HG02840 (cell line): ENCODE measurements at regions not wholly inside any gene's neighbourhood (a gene's known extent, or its start where the extent isn't known, plus 50 kb on each side); places are given as distances from the start of the nearest gene placed in this dataset.

Experiments
- ATAC-seq: cut with Tn5 transposase; IDR thresholded peaks from one replicate; pipeline ENCODE4 v1.9.1; 2021; ENCODE audit warnings: mild to moderate bottlenecking, moderate library complexity, moderate number of reproducible peaks; ENCODE audit not compliant: unreplicated experiment, low FRiP score

DNA sequence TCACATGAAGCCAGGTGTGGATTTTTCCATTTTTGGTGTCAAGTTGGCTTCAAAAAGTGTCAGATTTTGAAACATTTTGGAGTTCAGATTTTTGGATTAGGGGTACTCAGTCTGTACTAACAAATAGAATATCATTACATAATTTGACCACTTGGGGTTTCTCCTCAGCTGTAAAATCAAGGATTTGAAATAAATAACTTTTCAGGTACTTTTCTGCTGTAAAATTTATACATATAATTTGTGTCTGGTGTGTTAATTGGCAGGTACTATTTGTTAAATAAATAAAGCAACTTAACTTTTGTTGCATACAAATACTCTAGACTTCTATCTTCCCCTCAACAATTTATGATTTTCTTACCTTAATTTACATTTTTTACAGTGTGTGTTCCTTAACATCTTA, 234.1 kb upstream of the PRICKLE1 start:
- no peak for ATAC-seq

DNA sequence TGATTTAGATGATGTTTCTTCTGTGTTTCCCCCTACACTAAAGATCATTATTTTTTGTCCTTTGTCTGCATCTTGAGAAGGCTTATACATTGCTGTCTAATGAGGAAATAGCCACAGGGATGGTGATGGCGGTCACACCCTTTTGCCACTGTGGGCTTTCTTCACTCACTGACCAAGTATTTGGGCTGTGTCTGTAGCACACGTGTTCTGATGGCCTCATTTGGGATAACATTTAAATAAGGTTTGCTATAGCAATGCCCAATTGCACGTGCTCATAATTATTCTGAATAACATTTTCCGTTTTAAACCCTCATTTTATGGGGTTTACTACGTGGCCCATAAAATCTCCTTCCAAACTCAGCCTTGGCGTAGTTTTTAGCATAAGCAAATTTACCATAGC, 230.3 kb upstream of the PRICKLE1 start:
- ATAC-seq, result no peak

DNA sequence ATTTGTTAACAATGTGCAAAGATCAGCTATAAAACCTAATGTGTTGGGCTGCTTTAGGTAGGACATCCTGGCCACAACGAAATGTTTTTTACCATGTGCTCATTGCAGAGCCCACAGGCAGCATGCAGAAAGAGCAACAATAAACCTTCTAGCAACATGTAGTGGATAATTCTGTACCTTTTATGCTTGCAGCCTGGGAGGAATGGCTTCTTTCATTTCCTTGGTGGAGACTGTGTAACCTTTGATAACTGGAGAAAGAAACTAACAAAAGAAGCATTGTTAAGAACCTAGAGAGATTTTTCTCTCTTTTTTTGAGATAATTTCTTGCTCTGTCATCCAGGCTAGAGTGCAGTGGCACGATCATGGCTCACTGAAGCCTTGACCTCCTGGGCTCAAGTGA, 225.5 kb upstream of the PRICKLE1 start:
- ATAC-seq, result no peak

DNA sequence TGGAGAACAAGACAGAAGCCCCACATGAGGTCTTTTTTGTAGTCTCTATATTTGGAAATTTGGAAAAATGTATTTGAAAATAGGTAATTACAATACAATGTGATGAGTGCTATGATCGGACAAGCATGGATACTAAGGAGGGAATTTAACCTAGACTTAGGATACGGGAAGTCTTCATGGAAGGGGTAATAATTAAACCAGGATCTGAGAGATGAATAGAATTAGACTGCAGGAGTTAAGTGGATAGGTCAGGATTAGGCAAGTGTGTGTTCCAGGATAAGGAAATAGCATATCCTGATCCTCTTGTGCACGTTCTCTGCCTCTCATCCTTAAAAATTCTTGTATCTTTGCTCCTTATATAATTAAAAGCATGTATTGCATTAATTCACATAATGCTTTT, 223.3 kb upstream of the PRICKLE1 start:
- ATAC-seq, result no peak

DNA sequence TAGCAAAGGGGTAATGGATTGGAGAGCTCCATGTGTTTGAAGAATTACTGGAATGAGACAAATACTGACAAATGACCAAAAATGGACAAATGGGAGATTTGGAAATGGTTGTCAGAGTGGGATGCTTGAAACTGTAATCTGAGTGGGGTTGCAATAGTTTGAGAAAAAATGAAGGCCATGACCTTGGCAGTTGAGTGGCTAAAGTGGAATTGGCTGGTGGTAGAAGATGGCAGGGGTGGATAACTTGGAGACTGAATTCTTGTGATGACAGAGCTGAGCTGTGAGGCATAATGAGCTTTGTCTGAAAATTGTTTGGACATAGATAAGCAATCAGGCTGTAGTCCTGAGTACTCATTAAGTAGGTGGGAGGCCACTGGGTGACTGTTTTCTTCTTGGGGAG, 222.5 kb upstream of the PRICKLE1 start:
- no peak for ATAC-seq

DNA sequence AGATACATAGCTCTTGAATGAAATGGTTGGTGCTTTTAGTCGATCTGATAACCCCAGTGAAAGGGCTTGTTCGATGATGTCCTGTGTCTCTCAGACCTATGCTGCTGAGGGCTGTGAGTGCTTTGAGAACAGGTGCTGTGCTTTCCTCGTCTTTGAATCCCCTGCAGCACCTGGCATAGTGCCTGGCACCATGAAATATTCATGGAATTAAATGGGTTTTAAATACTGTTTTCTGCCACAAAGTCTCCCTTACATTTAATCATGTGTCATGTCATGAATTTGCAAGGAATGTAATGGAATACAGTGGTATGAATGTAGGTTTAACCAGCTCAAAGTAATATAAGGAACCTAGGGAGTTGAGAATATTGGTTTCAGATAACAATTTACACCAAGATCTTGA, 220.5 kb upstream of the PRICKLE1 start:
- ATAC-seq, result no peak

DNA sequence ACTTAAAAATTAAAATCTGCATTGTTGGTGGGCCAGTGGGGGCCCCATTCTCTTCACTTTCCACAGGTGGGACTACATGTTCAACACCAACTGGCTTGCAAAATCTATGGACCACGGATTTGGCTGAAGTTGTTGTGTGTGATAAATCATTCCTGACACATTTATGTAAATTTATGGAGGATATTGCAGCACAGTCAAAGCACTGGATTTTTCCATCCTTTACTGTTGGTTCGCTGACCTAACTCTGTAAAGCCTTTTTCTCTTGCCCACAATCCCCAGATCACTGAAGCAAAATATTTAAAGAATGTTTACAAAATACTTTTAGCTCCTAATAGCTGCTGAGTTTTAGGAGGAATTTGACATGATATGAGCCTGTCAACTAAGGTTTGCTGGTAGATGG, 219.7 kb upstream of the PRICKLE1 start:
- no peak for ATAC-seq

DNA sequence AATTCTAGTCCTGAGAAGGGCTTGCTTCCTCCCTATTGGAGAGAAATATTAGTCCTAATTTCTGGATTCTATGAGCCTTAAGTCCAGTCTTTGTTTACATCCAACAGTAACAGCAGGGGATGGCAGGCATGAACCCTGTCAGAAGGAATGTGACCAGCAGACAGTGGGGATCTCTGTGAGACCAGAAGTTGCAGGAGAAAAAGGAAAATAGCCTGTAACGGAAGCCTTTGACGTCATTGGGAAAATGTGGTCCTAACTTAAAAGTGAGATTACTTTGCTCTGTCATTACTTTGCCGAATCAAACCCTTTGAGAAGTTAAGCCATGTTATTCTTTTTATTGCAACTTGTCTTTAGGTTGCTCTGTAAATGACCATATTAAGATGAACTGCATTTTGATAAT, 218.2 kb upstream of the PRICKLE1 start:
- no peak for ATAC-seq

DNA sequence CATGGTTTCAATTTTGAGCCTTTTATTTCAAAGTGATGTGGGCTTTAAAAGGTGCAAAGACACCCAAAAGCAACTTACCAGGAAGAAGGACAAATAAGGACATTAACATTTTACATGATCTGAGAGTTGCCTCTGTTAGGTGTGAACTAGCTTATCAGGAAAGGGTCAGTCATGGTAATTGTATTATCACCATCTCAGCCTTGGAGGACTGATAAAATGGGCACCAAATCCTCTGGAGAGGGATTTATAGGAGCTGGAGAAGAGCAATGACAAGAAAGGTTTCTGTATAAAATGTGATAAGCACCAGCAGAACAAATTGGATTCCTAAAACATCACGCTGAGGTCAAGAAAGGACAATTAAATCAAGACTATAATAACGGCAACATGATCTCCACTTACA, 217.7 kb upstream of the PRICKLE1 start:
- ATAC-seq, result no peak

DNA sequence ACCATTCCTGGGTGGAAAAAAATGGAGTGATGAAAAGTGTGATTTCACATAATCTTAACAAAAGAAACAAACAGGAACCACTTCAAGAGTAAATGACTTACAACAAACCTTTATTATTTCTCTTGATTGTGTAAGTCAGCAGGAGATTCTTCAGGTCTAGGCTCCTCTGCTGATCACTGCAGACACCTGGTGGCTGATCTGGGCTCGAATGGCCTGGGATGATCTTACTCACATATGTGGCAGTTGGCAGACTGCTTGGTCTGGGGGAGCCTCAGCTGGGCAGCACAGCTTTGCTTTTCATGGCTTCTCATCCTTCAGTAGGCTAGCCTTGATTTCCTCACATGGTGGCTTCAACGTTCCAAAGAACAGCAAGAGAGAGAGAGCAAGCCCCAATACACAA, 215.4 kb upstream of the PRICKLE1 start:
- ATAC-seq, result no peak

DNA sequence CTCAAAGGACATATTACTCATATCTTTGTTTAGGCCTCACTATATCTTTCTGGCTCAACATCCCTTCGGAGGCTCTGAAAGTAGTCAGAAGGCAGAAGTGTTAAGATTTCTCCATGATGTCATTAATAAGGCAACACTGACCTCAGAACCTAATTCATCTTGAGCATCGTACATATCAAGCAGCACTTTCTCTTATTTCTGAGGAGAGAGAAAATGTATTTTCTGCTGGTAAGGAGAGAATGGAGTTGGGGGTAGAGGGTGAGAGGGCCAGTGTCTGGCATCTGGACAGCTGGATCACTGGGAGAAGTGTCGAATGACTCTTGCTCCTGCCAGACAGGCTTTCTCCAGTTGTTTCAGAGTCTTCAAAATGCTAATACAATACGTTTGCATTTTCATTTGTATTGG, 213.2 kb upstream of the PRICKLE1 start:
- ATAC-seq, result no peak

DNA sequence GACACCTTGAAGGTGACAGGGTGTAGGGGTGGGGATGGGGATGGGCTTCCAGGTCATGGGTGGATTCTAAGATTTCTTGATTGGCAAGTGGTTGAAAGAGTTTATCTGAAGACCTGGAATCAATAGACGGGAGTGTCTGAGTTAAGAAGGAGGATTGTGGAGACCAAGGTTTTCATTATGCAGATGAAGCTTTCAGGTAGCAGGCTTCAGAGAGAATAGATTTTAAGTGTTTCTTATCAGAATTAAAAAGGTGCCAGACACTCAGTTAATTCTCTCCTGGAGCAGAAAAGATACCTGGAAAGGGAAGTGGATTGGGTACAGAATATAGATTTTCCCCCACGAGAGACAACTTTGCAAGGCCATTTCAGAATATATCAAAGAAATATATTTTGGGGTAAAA, 211.7 kb upstream of the PRICKLE1 start:
- ATAC-seq, result no peak

DNA sequence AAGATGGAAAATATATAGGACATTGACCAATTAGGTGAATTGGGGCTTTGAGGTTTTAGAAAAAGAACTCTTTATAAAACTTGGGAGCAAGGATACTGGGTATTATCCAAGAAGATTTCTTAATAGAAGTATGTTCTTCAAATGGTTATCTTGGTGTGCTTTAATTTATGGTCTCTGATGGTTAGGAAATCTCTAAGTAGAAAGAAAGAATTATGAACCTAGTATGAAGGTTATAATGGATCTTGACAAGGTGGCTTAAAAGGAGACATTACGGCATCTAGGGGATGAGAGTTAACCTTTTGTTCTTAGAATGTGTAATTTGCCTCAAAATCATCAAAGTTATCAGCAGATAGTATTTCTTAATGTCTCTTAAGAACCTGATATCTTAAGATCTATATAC, 210.4 kb upstream of the PRICKLE1 start:
- no peak for ATAC-seq

DNA sequence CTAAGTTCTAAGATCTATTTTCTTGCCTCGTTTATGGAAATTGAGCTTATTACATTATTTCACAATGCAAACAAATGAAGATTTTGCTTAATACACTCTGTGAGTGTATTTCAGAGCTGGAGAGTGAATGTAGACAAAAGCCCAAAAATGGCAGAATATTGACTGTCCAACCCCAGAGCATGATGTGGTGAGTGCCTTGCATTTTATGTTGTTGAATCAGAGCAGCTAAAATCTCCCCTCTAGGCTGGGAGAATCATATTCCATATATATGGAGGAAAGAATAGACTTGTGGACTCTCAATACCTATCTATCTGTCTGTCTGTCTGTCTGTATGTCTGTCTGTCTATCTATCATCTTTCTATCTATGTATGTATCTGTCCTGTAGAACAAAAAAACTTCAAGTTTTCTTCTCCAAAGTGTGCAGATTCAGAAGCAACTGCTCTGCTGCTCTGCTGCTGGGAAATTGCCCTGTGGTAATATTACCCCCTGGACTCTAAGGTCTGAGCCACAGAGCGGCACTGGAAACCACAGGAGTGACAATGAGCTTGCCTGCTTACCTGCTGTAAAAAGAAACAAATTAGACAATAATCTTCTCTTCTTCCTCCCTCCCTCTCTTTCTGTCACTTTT, 209.4 kb upstream of the PRICKLE1 start:
- no peak for ATAC-seq

DNA sequence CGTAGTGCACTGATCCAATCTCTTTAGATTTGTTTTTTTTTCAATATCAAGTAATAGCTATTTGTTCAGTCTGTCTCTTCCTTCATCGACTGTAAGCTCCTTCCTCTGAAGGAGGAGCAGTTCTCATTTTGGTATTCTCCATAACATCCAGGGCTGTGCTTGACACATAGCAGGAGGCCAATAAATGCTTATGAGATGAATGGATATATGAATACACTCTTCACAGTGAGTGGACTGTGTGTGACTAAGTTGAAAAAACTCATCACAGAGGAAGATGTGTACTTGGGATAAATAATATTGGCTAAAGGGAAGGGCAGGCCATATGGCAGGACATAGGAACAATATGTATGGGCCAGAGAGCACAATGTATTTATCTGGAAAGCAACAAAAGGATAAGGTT, 205.3 kb upstream of the PRICKLE1 start:
- no peak for ATAC-seq

DNA sequence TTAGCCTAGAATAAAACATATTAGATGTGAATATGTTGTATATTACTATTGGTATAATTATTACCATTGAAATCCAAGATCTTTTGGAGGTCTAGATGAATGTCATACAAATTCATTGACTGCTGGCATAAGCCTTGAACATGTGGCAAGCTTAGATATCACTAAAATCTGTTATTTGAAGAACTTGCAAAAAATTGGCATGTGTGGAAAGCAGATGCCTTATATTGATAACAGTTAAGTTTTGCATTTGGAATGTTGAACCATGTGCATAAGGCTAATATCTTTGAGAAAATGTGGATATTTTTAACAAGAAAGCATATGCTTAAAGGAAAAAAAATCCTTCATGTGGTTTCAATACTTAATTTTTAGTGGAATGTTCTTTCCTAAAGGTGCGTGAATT, 203.6 kb upstream of the PRICKLE1 start:
- ATAC-seq, result no peak

DNA sequence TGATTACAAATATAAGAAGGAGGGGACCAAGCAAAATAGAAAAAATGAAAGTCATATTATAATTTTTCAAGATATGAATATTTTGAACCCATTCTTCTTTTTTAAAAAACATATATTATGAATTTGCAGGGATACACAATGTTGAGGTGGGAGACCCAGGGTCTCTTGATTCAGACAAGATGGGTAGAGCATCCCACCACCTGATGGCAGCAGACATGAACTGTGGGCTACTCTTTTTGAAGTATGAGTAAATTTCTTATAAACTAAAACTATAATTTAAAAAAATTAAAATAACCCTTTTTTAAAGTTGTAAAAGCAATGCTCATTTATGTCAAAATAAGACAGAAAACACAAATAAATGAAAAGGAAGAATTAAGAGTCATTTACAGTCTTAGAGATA, 202.7 kb upstream of the PRICKLE1 start:
- no peak for ATAC-seq

DNA sequence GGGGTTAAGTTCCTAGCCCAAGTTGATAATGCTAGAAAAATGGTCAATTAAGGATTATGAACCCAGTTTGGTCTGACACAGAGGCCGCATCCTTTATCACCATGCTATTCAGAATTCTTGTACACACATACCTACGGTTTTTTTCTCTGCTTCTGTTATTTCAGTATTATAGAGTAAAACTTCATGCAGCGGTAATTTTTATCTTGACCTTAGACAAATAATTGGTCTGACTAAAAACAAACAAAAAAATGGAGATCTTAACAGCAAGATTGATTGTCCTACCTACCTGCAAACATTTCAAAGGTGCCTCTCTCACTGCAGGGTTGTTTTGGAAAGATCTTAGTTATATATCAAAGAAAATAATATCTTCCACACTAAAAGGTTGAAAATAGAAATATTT, 201.9 kb upstream of the PRICKLE1 start:
- ATAC-seq, result no peak

DNA sequence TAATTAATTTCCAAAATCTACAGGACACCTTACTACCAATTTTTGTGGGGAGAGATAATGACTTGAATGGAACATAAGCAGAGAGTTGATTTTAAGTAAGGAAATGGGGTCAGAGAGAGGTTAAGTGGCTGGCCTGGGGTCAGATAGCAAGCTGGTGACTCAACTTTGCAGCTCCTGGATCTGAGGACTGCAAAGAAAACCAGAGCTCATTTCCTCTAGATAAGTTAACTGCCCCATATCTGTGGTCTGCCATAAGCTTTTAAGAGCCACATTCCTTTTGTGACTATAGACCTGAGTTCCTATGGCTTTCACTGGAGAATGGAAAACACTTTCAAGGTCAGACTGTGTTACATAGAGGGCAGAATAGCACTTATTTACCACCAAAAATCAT, 201.2 kb upstream of the PRICKLE1 start:
- no peak for ATAC-seq

DNA sequence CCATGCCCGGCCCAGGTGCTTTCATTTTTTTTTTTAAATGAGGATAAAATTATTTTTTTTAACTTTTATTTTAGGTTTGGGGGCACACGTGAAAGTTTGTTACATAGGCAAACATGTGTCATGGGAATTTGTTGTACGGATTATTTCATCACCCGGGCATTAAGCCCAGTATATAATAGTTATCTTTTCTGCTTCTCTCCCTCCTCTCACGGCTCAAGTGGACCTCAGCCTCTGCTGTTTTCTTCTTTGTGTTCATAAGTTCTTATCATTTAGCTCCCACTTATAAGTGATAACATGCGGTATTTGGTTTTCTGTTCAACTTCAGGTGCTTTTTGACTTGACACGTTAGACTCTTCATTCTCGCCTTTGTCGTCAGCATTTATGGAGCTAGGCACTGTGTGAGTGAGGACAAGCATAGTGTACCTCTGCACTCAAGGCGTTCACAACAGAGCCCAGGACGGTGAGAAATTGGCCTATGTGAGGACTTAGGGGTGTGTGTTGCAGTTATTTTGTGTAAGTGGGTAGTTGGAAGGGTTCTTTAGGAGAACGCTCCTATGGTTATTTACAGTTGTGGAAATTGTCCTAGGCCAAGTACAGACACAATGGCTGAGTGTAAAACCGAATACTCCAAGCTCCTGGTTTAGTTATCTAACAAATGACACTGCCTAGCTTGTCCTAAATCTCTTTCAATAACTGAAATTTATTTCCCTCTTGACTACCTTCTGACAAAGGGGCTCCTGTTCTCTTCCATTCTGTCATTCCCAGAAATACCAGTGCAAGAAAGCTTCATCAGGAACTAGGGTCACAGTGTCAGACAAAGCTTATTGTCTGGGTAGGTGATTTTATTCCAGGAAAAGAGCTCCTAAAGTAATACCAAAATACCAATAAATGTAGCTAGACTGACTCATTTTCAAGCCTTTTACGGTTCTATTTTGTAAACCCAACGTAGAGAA, 200.5 kb upstream of the PRICKLE1 start:
- no peak for ATAC-seq

DNA sequence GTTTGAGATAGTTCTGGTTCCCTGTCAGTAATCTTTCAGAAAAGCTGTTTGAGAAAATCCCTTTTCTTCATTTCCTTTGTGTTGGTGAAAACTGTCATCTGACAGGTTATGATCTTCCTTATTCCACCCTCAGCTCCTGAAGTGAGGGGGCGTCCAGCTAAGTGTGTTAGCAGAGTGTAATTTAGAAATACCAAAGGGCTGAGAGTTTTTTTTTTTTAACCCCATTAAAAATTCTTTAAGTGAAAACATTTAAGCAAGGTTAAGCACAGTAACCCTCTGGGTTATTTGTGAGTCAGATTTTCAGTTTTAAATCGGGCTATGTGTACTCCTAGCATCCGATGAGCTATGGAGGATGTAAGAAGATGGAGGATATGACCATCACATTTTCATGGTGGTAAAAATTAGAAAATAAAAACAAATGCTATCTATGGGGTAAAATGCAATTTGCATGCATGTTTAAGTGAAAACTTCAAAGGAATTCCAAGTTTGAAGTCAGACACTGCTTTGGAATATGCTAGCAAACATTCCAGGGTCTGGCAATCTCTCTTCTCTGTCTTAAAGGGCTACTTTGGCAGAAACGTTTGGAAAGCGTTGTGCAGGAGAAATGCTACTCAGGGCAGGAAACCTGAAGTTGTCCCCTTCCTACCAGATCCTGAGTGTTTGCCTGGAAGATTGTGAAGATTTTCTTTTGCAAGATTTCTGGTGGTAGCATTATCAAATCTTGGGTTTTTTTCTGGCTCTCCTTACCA, 197.0 kb upstream of the PRICKLE1 start:
- no peak for ATAC-seq
